Bone marrow (tissue), 2 donors: ENCODE measurements at regions not wholly inside any gene's neighbourhood (a gene's known extent, or its start where the extent isn't known, plus 50 kb on each side); places are given as distances from the start of the nearest gene placed in this dataset.
A peak's percentile ranks its signal among the peaks of the same experiment; 100 is the strongest.
"Not testable (repeated sequence)": the region's sequence is repeated elsewhere in the genome, so short reads cannot be mapped to it uniquely, and the experiment has no call there.

ENCODE experiments used
- DNase-seq, 2 donors: peaks; one replicate each; lab custom pipeline; 2025; lab: John Stamatoyannopoulos, UW

DNA sequence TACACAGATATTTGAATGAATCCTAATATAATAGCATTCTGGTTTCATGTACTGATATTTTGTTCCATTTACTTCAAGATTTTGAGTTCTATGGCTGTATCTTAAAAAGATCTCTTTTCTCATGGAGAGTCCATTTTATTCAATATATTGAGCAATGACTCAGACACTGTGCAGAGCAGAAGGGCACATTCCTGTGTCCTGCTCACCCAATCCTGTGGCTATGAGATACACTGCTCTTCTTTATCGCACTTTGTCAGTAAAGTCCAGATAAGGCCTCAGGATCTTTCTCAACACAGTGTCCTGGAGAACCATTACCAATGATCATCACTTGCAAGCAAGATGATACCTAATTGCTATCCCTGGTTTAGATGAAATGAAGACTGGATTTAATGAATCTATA is 155.0 kb downstream of the CYSLTR2 start:
- no peak for DNase-seq

DNA sequence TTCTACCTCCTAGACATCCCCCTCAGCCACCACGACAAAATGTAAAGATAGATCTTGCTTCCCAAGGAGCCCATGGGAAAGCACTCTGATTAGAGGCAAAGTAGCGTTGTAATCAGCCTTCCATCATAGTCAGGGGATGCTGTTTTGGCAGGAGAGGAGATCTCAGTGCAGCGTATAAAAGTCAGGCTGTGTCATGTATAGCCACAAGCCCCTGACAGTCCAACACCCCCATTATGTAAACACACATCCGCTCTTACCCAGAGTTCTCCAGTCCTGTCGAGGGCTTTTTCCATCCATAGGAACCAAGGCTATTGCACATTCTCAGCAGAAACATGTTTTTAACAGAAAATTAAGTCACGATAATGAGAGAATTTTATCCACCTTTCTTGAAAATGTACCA is 156.3 kb downstream of the CYSLTR2 start:
- DNase-seq = no peak

DNA sequence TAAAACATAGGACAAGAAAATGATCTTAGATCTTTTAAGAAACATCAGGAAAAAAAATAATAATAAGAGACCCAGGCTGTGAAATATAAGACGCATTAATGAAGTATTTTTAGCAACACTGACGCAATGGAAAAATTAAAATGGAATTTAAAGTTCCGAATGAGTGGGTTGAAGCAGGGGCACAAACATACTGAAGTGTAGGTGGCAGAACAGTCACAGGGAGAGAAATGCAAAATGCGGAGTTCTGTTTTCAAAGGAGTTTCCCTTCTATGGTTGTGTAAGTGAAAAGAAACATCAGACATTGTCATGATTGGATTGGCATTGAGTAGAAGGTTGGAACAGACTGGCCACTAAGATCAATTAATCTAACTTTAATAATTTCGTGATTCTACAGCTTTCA is 159.8 kb downstream of the CYSLTR2 start:
- DNase-seq = no peak

DNA sequence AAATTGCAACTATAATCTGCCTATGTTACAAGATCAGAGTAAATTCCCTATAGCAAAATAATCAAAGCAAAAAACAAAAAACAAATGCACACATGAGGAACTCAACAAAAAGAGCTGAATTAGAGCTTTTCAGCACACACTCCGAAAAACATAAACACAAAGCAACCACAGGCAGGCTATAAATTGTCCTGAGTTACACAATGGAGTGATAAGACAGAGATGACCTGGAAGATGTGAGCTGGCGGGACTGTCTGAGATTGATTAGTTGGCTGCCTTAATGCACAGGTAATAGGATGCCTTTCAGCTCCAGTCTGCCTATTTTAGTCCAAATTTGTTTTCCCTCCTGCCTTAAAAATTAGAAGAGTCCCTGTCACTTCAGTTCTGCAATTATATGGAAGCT is 159.0 kb upstream of the FNDC3A start:
- no peak for DNase-seq

DNA sequence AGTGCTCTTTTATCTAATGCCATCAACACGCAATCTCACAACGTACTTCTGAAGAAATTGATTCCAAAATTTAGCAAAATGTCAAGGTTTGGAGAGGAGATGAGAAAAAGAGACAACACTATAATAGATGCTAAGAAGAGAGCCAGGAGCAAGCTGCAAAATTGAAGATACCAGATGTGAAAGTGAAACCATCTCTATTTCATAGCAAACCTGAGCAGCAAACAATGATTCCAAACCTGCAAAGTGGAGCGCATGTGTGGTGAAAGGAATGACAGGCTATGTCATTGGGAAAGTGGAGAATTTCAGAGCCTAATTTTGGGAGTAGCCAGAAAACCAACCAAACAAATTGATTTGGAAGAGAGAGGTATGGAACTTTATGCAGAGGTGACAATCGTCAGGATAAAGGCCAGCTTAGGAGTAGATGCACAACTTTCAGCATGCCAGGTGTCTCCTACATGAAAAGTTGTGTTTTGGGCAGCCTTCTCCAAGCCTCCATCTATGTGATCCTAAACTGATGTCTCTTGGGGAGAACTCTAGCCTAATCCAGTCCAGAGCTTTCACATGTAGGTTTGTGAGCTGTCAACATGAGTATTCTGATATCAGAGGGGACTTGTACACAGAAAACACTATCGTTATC is 158.4 kb upstream of the FNDC3A start:
- DNase-seq = peak in 1 of 2 donors; percentile 38

DNA sequence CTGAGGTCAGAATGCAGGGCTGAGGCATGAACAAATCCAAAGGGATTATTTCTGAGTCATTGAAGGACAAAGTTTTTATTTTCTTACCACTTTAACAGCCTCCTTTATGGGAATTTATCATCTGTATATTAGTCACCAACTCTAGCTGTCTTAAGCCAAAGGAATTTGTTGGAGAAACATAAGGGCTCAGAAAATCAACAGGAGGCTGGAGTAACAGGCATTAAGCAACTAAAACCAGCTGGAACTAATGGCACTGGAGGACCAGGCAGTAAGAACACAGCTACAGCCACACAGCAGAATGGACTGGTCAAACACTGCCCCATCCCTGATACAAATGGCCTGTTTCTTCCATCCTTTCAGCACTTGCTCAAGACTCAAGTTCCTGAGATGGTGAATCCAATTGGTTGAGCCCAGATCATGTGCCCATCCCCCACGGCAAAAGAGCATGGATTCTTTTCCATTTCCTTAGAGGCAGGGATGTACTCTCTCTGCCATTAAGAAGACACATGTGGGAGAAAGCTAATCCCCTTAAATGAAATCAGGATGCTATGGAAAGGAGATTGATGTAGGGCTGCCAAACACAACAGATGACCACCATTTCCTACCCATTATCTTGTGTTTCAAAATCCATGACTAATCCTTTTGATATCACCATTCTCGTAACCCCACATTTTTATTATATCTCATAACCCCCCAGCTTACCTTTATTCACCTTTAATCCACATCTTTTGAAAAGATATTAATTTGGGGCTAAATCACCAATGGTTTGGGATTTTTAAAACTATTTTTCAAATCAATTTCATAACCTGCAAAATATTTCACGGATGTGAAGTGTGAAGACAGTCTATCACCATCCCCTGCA is 157.0 kb upstream of the FNDC3A start:
- no peak for DNase-seq

DNA sequence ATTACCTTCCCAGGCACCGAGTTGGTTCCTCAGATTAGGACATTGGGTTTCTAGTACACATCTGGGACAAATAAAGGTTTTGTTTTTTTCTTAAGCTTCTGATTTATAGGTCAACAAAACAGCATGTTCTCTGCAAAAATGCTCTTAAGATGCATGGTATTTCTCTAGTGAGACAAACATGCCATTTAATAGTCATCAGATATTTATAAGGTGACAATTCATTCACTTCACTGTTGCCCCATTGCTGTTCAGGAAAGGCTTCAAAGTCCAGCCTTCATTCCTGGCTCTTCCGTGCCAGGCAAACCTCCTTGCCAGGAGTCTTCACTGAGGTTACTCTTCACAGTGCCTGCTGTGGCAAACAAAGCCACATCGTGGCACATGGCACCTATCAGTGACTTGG is 156.3 kb upstream of the FNDC3A start:
- no peak for DNase-seq

DNA sequence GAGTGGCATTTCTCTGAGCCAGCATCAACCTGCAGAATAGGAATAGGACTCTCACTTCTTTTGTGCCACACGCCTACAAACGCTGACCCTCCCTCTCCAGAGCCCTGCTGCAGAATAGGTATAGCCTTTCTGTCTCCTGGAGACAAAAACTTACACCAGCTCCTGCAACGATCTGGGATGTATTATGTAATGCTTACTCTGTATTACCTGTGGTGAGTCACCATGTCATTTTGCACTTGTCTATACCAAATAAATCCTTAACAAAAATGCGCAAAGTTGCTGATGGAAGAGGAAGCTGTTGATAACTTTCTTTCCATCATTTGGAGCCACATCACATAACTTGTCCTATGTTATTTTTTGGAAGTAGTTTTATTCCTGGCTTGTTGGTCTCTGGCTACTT is 155.8 kb upstream of the FNDC3A start:
- no peak for DNase-seq

DNA sequence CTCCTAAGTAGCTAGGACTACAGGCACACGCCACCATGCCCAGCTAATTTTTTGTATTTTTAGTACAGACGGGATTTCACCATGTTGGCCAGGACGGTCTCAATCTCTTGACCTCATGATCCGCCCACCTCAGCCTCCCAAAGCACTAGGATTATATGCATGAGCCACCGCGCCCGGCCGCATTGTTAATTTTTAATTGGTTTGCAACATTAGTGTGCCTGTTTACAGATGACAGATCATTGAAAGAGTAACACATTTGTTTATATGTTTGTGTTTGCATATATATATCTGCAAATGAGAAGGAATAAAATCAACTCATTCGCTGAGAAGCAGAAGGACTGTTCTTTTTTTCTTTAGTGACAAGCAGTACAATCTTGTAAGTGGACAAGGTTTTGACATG is 152.2 kb upstream of the FNDC3A start:
- not testable (repeated sequence) for DNase-seq

DNA sequence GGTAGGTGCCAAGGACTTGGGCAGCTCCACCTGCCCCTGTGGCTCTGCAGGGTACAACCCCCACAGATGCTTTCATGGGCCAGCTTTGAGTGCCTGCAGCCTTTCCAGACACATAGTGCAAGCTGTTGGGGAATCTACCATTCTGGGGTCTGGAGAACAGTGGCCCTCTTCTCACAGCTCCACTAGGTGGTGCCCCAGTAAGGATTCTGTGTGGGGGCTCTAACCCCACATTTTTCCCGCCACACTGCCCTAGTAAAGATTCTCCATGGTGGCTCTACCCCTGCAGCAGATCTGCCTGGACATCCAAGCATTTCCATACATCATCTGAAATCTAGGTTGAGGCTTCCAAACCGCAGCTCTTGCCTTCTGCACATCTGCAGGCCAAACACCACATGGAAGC is 149.7 kb upstream of the FNDC3A start:
- DNase-seq = no peak

DNA sequence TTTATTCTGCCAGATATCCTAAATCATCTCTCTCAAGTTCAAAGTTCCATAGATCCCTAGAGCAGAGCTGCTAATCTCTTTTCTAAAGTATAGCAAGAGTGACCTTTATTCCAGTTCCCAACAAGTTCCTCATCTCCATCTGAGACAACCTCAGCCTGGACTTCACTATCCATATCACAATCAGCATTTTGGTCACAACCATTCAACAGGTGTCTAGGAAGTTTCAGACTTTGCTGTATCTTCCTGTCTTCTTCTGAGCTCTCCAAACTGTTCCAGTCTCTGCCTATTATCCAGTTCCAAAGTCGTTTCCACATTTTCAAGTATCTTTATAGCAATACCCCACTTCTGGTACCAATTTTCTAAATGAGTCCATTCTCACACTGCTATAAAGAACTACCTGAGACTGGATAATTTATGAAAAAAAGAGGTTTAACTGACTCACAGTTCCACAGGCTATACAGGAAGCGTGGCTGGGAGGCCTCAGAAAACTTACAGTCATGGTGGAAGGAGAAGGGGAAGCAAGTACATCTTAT is 148.7 kb upstream of the FNDC3A start:
- DNase-seq = not testable (repeated sequence)

DNA sequence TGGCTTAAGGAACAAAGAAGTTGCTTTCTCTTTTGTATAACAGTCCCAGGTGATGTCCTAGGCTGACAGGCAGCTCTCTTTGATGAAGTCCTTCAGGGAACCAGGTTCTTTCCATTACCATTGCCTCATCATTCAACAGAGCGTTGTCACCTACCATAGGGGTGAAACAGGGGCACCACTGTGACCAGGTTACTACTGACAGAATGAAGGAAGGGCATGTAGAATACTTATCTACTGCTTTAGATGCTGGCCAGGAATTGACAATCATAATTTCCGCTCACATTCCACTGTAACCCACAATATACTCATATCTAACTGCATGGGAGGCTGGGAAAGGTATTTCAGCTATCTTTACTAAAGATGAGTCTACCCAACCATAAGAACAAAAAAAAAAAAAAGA is 148.0 kb upstream of the FNDC3A start:
- no peak for DNase-seq

DNA sequence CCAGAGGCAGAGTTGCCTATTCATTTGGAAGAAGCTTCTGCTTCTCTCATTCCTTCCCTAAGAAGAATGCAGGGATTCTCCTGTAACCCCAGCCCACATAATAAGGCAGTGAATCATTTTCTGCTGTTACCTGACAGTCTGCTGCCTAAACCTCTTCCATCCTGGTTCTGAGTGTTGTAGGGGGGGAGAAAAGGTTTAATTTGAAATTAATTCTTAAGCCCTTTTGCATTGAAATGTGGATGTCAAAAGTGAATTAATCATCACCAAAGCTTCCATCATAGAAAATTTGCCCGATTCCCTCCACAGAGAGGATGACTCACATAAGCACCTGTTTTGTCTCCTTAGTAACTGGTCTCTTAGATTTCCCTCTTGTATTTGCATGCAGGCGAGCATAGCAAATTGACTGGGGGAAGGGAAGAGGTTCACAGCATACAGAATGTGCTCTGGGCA is 146.7 kb upstream of the FNDC3A start:
- DNase-seq = peak in 1 of 2 donors; percentile 16

DNA sequence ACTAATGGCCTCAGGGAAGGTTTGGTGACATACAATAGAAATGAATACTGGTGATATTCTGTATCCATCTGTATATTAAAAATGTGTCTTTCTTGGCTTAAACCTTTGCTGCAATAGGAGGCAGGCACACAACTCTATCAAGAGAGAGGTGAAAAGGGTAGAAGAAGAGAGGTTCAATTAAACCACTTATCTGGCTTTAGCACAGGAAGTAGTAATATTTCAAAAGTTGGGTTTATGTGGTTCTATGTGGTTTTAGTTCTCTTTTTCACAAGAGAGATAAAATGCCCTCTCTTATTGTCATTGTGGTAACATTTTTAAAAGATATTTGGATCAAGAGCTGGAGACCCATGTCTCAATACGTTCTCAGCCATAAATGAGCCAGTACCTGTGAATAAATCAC is 146.2 kb upstream of the FNDC3A start:
- peak in 1 of 2 donors; percentile 37 for DNase-seq

DNA sequence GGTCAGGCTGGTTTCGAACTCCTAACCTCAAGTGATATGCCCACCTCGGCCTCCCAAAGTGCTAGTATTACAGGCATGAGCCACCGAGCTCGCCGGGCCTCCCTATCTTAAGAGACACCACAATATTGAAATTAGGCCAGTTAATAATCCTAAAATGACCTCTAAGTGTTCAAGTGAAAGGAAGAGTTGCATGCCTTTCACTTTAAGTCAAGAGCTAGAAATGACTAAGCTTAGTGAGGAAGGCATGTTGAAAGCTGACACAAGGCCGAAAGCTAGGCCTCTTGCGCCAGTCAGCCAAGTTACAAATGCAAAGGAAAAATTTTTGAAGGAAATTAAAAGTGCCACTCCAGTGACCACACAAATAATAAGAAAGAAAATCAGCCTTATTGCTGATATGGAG is 144.5 kb upstream of the FNDC3A start:
- no peak for DNase-seq

DNA sequence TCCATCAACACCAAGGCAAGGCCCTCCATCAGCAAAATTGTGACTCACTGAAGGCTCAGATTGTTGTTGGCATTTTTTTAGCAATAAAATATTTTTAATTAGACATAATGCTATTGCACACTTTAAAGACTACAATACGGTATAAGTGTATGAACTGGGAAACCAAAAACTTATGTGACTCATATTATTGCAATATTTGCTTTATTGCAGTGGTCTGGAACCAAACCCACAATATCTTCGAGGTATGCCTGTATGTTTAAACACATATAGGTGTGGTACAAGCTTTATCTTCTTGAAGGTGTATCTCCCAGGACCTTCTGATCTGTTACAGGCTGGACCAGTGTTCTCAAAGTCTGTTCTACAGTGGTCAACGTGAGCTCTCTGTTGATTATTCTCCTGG is 142.3 kb upstream of the FNDC3A start:
- DNase-seq = no peak

DNA sequence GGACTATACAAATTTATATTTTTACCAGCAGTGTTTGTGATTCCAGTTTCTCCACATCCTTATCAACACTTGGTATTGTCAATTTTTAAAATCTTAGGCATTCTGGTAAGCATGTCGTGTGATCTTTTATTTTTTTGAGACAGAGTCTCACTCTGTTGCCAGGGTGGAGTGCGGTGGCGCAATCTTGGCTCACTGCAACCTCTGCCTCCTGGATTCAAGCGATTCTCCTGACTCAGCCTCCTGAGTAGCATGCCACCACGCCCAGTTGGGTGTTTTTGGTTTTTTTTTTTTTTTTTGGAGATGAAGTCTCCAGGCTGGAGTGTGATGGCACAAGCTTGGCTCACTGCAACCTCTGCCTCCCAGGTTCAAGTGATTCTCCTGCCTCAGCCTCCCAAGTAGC is 140.4 kb upstream of the FNDC3A start:
- DNase-seq = not testable (repeated sequence)

DNA sequence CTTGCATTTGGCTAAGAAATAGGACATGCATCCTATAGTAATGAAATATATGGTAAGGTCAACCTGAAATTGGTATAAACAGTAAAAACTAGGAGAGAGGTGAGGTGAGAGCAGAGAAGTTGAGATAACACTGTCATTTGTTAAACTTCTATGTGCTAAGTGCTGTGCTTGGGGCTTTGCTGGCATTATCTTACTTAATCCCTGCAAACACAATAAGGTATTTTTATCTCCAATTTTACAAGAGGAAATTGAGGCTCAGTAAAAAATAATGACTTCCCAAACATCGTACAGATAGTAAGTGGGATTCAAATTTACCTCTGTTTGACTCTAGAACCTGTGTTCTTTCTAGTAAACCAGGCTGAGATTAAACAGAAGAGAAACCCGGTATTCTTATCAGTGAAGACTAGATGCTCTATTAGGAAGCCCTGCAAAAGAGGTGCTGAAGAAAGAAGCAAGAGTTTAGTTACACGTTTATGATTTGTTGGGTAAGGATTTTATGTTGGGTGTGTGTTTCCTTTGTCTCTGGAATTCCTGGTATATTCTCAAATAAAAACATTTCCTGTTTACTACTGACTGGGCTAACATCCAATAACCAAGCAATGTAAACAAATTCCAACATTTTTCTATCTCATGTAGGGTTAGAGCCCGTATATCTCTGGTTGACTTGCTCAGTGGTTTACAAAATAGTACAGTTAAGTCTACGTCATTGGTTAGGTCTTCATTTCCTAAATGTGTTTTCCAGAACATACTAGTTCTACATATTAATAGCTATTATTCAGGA is 137.3 kb upstream of the FNDC3A start:
- no peak for DNase-seq

DNA sequence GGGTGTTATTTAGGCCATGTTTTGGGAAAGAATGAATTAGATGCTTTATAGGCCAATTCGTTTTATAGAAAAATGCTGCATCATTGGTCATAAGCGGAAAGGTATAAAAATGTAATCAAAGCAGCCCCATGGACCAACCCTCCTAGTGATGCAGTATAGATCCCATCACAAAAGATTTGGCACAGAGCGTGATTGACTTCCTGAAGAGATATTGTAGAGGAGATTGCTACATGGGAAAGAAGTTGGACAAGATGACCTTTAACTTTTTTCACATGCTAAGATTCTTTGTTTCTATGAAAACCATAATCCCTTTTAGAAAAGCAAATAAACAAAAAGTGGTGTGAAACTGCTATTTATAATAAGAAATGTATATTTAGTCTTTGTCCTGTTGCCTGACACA is 136.5 kb upstream of the FNDC3A start:
- no peak for DNase-seq

DNA sequence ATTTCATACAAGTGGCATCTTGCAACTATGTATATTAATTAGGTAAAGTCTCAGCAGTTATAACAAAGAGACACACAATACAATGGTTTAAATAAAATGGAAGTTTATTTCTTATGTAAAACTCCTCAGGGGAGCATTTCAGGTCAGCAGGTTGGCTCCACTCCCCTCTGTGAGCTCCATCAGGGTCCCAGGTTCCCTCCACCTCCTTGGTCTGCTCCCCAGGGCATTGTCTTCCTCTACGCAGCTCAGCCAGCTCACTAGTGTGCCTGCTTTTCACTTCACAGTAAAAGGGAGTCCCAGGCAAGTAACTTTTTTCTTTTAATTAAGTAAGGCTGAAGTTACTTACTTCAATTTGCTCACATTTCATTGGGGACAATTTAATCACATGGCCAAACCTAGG is 135.3 kb upstream of the FNDC3A start:
- DNase-seq = no peak

DNA sequence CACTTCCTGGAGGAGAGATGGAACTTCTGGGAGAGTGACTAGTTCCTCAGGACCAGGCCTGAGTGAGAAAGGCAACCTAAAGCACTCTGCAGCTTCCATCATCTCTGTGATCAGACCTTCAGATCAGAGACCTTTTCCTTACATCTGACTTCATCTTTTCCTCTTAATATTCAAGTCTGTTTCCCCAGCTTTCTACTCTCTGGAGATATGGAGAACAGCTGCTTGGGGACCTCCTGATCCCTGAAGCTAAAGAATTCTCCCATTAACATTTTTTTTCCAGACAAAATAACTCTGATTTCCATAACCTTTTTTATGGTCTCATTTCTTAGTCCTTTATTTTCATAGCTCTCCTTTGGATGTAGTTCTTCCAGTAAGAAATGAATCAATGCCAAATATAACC is 133.4 kb upstream of the FNDC3A start:
- no peak for DNase-seq

DNA sequence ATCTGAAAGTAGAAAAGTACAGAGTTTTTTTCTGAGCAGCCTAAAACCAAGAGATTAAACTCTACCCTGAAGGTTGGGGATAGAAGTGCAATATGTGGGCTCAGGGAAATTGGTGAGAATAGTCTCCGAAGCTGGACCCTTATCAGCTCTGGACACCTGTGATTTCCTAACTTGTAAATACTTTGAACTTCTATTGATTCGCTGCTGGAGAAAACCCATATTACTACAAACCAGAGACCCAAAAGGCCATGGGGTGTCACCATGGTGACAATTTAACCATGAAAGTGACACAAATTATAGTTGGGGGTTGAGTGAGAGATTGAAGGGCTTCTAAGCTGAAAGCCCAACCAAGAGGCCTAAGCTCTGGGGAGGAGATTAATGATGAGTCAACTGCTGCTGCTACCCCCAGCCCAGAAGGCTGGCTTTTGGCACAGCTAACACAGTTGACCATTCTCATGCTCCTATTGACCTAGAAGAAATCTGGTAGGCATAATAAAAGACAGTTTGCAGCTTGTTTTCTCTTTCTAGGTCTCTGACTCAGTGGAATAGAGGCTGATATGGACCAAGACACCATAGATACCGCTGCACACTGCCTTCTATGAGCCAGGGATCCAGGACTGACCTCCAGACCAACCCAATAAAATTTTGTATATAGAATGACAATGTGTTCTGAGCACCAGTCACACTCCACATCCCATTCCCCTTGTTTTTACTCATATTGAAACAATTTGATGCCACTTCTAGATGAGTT is 131.9 kb upstream of the FNDC3A start:
- no peak for DNase-seq
